BLaER1 treated with 17β-estradiol and CSF1 and Interleukin-3, amounts not matched to agents 10 nM and 100 nM (cell line): ENCODE measurements at regions not wholly inside any gene's neighbourhood (a gene's known extent, or its start where the extent isn't known, plus 50 kb on each side); places are given as distances from the start of the nearest gene placed in this dataset.

Experiments used
- H3K27ac ChIP-seq, 11 experiments: shearing (Covaris generic); formaldehyde crosslinking; 2 replicates each; pipeline ENCODE4 v1.8.1; 2022
- H3K27me3 ChIP-seq, 11 experiments: shearing (Covaris generic); formaldehyde crosslinking; 2 replicates each; pipeline ENCODE4 v1.8.1; 2022
- H3K36me3 ChIP-seq, 11 experiments: shearing (Covaris generic); formaldehyde crosslinking; 2 replicates each; pipeline ENCODE4 v1.8.1; 2022
- H3K4me1 ChIP-seq, 10 experiments: shearing (Covaris generic); formaldehyde crosslinking; 2 replicates each; pipeline ENCODE4 v1.8.1; 2022
- H3K4me2 ChIP-seq, 11 experiments: shearing (Covaris generic); formaldehyde crosslinking; 2 replicates each; pipeline ENCODE4 v1.8.1; 2022
- H3K4me3 ChIP-seq, 10 experiments: shearing (Covaris generic); formaldehyde crosslinking; 2 replicates each; pipeline ENCODE4 v1.8.1; 2022
- H3K9ac ChIP-seq, 11 experiments: shearing (Covaris generic); formaldehyde crosslinking; 2 replicates each; pipeline ENCODE4 v1.8.1; 2022
- H3K9me3 ChIP-seq, 11 experiments: shearing (Covaris generic); formaldehyde crosslinking; replicated peaks in 1 of 11; 2 replicates each; pipeline ENCODE4 v1.8.1; 2022
- H4K20me1 ChIP-seq, 11 experiments: shearing (Covaris generic); formaldehyde crosslinking; 2 replicates each; pipeline ENCODE4 v1.8.1; 2022
- Cebpa-rat ChIP-seq, 11 experiments: shearing (Covaris generic); IDR thresholded peaks; 2 replicates each; pipeline ENCODE4 v1.8.1; 2022

- Histone ChIP-seq H3K9ac (no peak overlapping the region), H3K9me3 (peaks cover 0 to 10% (median 0%) of the 10 kb centered on the region in 11 experiments; a peak in 1 of 22 replicates), H3K27ac (no peak overlapping the region), H3K36me3 (no peaks in the 10 kb centered on the region), H4K20me1 (no peaks in the 10 kb centered on the region), H3K4me2 (no peak overlapping the region), H3K27me3 (no peaks in the 10 kb centered on the region), H3K4me1 (peaks cover 0 to 10% (median 6%) of the 10 kb centered on the region in 10 experiments; a peak in 9 of 20 replicates), H3K4me3 (no peak overlapping the region)
- TF ChIP-seq Cebpa-rat (IDR thresholded peaks at IDR 0.05), result no peak
Observed at GRCh38 chr9:13719981-13720676, 440.6 kb upstream of the MPDZ start.

GRCh38 chr9:13719446-13719845 lies 440.0 kb upstream of the MPDZ start:
- no peak overlapping the region for H3K9ac ChIP-seq
- H3K9me3 ChIP-seq, result peaks cover 0 to 10% (median 0%) of the 10 kb centered on the region in 11 experiments; a peak in 1 of 22 replicates
- no peak overlapping the region for H3K27ac ChIP-seq
- H3K4me2 ChIP-seq, result no peak overlapping the region
- H3K4me3 ChIP-seq, result no peak overlapping the region
- H3K4me1 ChIP-seq, result peaks cover 0 to 10% (median 6%) of the 10 kb centered on the region in 10 experiments; a peak in 9 of 20 replicates
- no peak for TF ChIP-seq Cebpa-rat (IDR thresholded peaks at IDR 0.05)
- no peaks in the 10 kb centered on the region for H3K36me3 ChIP-seq
- no peaks in the 10 kb centered on the region for H3K27me3 ChIP-seq
- H4K20me1 ChIP-seq, result no peaks in the 10 kb centered on the region

GRCh38 chr9:13718539-13718938 lies 439.0 kb upstream of the MPDZ start:
- Histone ChIP-seq H3K27me3 (no peaks in the 10 kb centered on the region), H3K27ac (no peak overlapping the region), H3K4me2 (no peak overlapping the region), H3K4me1 (peaks cover 0 to 10% (median 6%) of the 10 kb centered on the region in 10 experiments; a peak in 9 of 20 replicates), H3K9ac (no peak overlapping the region), H3K4me3 (no peak overlapping the region), H3K36me3 (no peaks in the 10 kb centered on the region), H3K9me3 (peaks cover 0 to 10% (median 0%) of the 10 kb centered on the region in 11 experiments; a peak in 1 of 22 replicates), H4K20me1 (no peaks in the 10 kb centered on the region)
- no peak for TF ChIP-seq Cebpa-rat (IDR thresholded peaks at IDR 0.05)

GRCh38 chr9:13718086-13718485 lies 438.6 kb upstream of the MPDZ start:
- no peaks in the 10 kb centered on the region for H3K36me3 ChIP-seq
- H3K27me3 ChIP-seq, result no peaks in the 10 kb centered on the region
- H4K20me1 ChIP-seq, result no peaks in the 10 kb centered on the region
- H3K4me1 ChIP-seq, result peaks cover 0 to 10% (median 6%) of the 10 kb centered on the region in 10 experiments; a peak in 9 of 20 replicates
- peaks cover 0 to 10% (median 0%) of the 10 kb centered on the region in 11 experiments; a peak in 1 of 22 replicates for H3K9me3 ChIP-seq
- H3K27ac ChIP-seq, result no peak overlapping the region
- TF ChIP-seq Cebpa-rat (IDR thresholded peaks at IDR 0.05), result no peak
- no peak overlapping the region for H3K4me2 ChIP-seq
- no peak overlapping the region for H3K4me3 ChIP-seq
- H3K9ac ChIP-seq, result no peak overlapping the region

GRCh38 chr9:13717322-13718054 lies 438.0 kb upstream of the MPDZ start:
- no peak for TF ChIP-seq Cebpa-rat (IDR thresholded peaks at IDR 0.05)
- Histone ChIP-seq H3K4me3 (no peak overlapping the region), H3K4me2 (no peak overlapping the region), H3K9ac (no peak overlapping the region), H3K9me3 (peaks cover 0 to 7% (median 0%) of the 10 kb centered on the region in 11 experiments; a peak in 1 of 22 replicates), H3K27me3 (no peaks in the 10 kb centered on the region), H3K36me3 (no peaks in the 10 kb centered on the region), H3K27ac (no peak overlapping the region), H4K20me1 (no peaks in the 10 kb centered on the region), H3K4me1 (peaks cover 0 to 10% (median 6%) of the 10 kb centered on the region in 10 experiments; a peak in 9 of 20 replicates)

- Histone ChIP-seq H3K4me2 (no peak overlapping the region), H4K20me1 (no peaks in the 10 kb centered on the region), H3K4me1 (peaks cover 0 to 8% (median 6%) of the 10 kb centered on the region in 10 experiments; a peak in 9 of 20 replicates), H3K9ac (no peak overlapping the region), H3K9me3 (0 out of 22 replicates have a peak, but pooled peaks cover 0 to 1% (median 0%) of the 10 kb centered on the region in 11 experiments), H3K27ac (no peak overlapping the region), H3K4me3 (no peak overlapping the region), H3K27me3 (no peaks in the 10 kb centered on the region), H3K36me3 (no peaks in the 10 kb centered on the region)
- no peak for TF ChIP-seq Cebpa-rat (IDR thresholded peaks at IDR 0.05)
Observed at GRCh38 chr9:13716601-13717321, 437.3 kb upstream of the MPDZ start.

- no peak for TF ChIP-seq Cebpa-rat (IDR thresholded peaks at IDR 0.05)
Observed at GRCh38 chr9:13716090-13716489, 436.6 kb upstream of the MPDZ start.

GRCh38 chr9:13715430-13715829 lies 435.9 kb upstream of the MPDZ start:
- Histone ChIP-seq H3K9me3 (no peaks in the 10 kb centered on the region), H3K36me3 (no peaks in the 10 kb centered on the region), H3K27ac (no peak overlapping the region), H4K20me1 (no peaks in the 10 kb centered on the region), H3K27me3 (no peaks in the 10 kb centered on the region), H3K4me3 (no peak overlapping the region), H3K4me1 (no peaks in the 10 kb centered on the region), H3K9ac (no peak overlapping the region), H3K4me2 (no peak overlapping the region)
- no peak for TF ChIP-seq Cebpa-rat (IDR thresholded peaks at IDR 0.05)

More at GRCh38 chr9:13716090-13716489, 436.6 kb upstream of the MPDZ start:
- Histone ChIP-seq H3K27ac (no peak overlapping the region), H3K4me2 (no peak overlapping the region), H3K4me3 (no peak overlapping the region), H3K27me3 (no peaks in the 10 kb centered on the region), H4K20me1 (no peaks in the 10 kb centered on the region), H3K4me1 (peaks cover 0 to 1% (median under 1%) of the 10 kb centered on the region in 10 experiments; a peak in 3 of 20 replicates), H3K9ac (no peak overlapping the region), H3K36me3 (no peaks in the 10 kb centered on the region), H3K9me3 (no peaks in the 10 kb centered on the region)
